GM10266 (cell line): ENCODE measurements at regions not wholly inside any gene's neighbourhood (a gene's known extent, or its start where the extent isn't known, plus 50 kb on each side); places are given as distances from the start of the nearest gene placed in this dataset.

ENCODE experiments used
- DNase-seq: peaks from one replicate; pipeline ENCODE4 v3.0.0; 2012; ENCODE audit errors: extremely low spot score
- TF ChIP-seq, protein P1 (sequence below): IDR thresholded peaks from 2 replicates; pipeline ENCODE4 v1.5.1; 2012; ENCODE audit warnings: mild to moderate bottlenecking, low read depth; ENCODE audit not compliant: control insufficient read depth, insufficient read depth; ENCODE audit errors: missing control alignments

GRCh38 chr4:107531927-107532326, 188.1 kb downstream of the PAPSS1 start:
- no peak for DNase-seq
- TF ChIP-seq, protein P1, sequence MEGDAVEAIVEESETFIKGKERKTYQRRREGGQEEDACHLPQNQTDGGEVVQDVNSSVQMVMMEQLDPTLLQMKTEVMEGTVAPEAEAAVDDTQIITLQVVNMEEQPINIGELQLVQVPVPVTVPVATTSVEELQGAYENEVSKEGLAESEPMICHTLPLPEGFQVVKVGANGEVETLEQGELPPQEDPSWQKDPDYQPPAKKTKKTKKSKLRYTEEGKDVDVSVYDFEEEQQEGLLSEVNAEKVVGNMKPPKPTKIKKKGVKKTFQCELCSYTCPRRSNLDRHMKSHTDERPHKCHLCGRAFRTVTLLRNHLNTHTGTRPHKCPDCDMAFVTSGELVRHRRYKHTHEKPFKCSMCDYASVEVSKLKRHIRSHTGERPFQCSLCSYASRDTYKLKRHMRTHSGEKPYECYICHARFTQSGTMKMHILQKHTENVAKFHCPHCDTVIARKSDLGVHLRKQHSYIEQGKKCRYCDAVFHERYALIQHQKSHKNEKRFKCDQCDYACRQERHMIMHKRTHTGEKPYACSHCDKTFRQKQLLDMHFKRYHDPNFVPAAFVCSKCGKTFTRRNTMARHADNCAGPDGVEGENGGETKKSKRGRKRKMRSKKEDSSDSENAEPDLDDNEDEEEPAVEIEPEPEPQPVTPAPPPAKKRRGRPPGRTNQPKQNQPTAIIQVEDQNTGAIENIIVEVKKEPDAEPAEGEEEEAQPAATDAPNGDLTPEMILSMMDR: no peak

DNA sequence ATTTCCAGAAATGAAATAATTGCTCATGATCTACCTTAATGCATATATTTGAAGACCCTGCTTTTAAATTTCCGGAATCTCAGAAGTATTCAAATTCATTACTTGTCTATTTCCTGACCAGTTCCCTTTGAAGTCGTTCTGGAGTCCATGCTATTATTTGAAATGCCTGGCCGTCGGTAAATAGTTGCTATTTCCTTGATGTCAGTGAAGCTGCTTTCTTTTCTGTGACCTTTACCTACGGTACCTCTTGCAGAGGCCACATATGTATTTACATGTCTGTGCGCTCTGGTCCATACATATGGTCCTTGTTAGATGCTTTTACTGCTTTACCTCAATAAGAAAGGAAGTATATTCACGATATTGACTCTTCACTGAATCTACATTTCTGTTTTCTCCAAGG, 199.7 kb downstream of the PAPSS1 start:
- no peak for DNase-seq
- TF ChIP-seq, protein P1: no peak

DNA sequence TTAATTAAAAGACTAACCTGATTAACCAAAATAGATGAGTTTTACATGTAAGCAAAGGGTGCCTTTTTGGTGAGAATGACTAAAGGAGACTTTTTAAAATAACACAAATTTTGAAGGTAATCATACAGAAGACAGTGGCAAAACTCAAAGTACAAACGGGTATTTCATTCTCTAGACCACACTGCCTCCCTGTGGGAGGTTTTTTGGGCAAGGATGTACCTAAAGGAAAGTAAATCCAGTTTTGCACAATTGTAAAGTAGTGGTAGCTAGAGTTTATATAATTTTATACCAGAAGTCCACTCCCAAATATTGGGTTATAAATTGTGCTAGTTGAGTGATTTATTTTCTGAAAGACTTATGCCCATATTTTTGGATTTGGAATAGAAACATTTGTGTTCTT, 201.0 kb downstream of the PAPSS1 start:
- TF ChIP-seq, protein P1: peak; percentile 26
- peak; percentile 4 for DNase-seq

DNA sequence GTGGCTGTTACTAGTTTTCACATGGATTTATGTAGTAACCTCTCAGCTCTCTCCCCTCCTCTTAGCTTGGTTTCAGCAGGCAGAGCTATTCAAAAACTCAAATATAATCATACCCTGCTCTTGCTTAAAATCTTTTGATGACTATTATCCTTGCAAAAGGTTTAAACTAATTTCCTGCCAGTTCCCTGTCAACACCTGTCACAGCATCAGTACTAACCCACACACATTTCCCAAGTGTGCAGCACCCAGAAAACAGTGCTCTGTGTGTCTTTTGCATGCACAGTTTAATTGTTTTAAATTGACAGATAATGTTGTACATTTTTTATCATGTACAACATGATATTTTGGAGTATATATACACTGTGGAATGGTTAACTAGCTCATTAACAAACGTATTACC, 202.0 kb downstream of the PAPSS1 start:
- TF ChIP-seq, protein P1: no peak
- DNase-seq: no peak

- TF ChIP-seq, protein P1: no peak
Measured at GRCh38 chr4:107512549-107512948, 207.5 kb downstream of the PAPSS1 start.

DNA sequence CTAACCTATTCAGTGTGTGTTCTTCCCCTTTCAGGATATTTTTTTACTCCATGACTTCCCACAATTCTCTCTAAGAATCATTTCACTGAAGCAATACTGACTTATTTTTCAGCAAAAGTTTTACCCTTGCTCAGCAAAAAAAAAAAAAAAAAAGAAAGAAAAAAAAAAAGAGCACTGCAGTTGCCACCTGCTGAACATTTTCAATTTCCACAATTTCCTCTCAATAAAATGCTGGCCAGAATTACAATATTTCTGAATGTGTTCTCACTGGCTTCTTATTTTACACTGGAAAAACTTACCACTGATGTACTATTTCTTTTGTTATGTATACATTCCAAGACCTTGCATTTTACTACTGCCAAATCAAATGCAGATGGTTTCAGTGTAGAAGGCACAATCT, 210.4 kb downstream of the PAPSS1 start:
- no peak for DNase-seq
- TF ChIP-seq, protein P1: no peak

More at GRCh38 chr4:107512549-107512948, 207.5 kb downstream of the PAPSS1 start:
- no peak for DNase-seq

DNA sequence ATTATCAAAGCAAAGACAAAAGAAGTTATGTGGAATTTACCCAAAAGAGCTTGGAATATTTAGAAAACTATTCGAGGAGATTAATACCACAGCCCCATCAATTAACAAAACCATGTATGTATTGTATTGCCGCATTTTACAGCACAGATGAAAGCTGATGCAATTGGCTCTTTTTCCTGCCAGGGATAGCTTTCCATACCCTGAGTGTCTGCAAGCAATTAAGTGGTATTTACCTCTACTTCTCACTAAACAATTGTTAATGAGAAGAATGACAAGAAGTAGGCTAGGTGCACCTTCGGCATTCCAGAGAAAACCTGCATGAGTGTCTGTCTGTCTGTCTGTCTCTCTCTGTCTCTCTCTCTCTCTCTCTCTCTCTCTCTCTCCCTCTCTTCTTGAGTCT, 219.5 kb downstream of the PAPSS1 start:
- TF ChIP-seq, protein P1: no peak
- DNase-seq: no peak
